Fibroblast of lung (primary cell): ENCODE measurements at regions not wholly inside any gene's neighbourhood (a gene's known extent, or its start where the extent isn't known, plus 50 kb on each side); places are given as distances from the start of the nearest gene placed in this dataset.
"Not testable (repeated sequence)": the region's sequence is repeated elsewhere in the genome, so short reads cannot be mapped to it uniquely, and the experiment has no call there.

Experiments used
- DNase-seq, 2 donors: peaks; one replicate each; pipeline versions ENCODE4 v3.0.0 to v3.0.0-alpha.2; 2010; ENCODE audit warnings: low read depth in 2 of 2
- H2AFZ ChIP-seq: 2 replicates; pipeline ENCODE4 v1.5.1; 2012; ENCODE audit warnings: low read length, control low read depth, inconsistent platforms
- H3K27ac ChIP-seq: 2 replicates; pipeline ENCODE4 v1.5.1; 2011; ENCODE audit warnings: low read length, control low read depth; ENCODE audit not compliant: insufficient read depth
- H3K27me3 ChIP-seq: 2 replicates; pipeline ENCODE4 v1.5.1; 2011; ENCODE audit warnings: mild to moderate bottlenecking, low read length; ENCODE audit not compliant: control insufficient read depth, insufficient read depth
- H3K36me3 ChIP-seq: 2 replicates; pipeline ENCODE4 v1.5.1; 2011; ENCODE audit warnings: low read length; ENCODE audit not compliant: control insufficient read depth, insufficient read depth
- H3K4me1 ChIP-seq: 2 replicates; pipeline ENCODE4 v1.5.1; 2011; ENCODE audit warnings: low read length; ENCODE audit not compliant: control insufficient read depth, insufficient read depth; ENCODE audit errors: extremely low read depth
- H3K4me2 ChIP-seq: 2 replicates; pipeline ENCODE4 v1.5.1; 2011; ENCODE audit warnings: low read length, control low read depth; ENCODE audit not compliant: insufficient read depth; ENCODE audit errors: extremely low read depth
- H3K4me3 ChIP-seq, 4 experiments: fragments of 200-600 bp in 1 of 4; sonication (generic) in 1 of 4; replicated peaks in 1 of 4; 2 replicates each; pipeline ENCODE4 v1.5.1; 2011 to 2016; ENCODE audit warnings: low read length in 4 of 4, low read depth in 3 of 4, mild to moderate bottlenecking in 3 of 4, control low read depth in 2 of 4, inconsistent platforms in 1 of 4, mixed read lengths in 1 of 4; ENCODE audit not compliant: insufficient read depth in 1 of 4; ENCODE audit errors: control extremely low read depth in 1 of 4
- H3K79me2 ChIP-seq: 2 replicates; pipeline ENCODE4 v1.5.1; 2012; ENCODE audit warnings: mild to moderate bottlenecking, low read length, inconsistent platforms; ENCODE audit not compliant: control insufficient read depth, insufficient read depth
- H3K9ac ChIP-seq: 2 replicates; pipeline ENCODE4 v1.5.1; 2011; ENCODE audit warnings: mild to moderate bottlenecking, low read length, control low read depth; ENCODE audit not compliant: insufficient read depth
- H3K9me3 ChIP-seq: 2 replicates; pipeline ENCODE4 v1.5.1; 2012; ENCODE audit warnings: low read depth, low read length; ENCODE audit not compliant: control insufficient read depth, insufficient read depth
- H4K20me1 ChIP-seq: 2 replicates; pipeline ENCODE4 v1.5.1; 2011; ENCODE audit warnings: low read length; ENCODE audit not compliant: control insufficient read depth, insufficient read depth; ENCODE audit errors: extremely low read depth
- CTCF ChIP-seq, 2 donors: IDR thresholded peaks in 1 of 2; conservative IDR thresholded peaks in 1 of 2; 1 replicate in 1 of 2; 2 replicates in 1 of 2; pipeline ENCODE4 v1.5.1; 2011 to 2012; ENCODE audit warnings: low read length in 2 of 2, control low read depth in 1 of 2, inconsistent platforms in 1 of 2, low read depth in 1 of 2, mild to moderate bottlenecking in 1 of 2
- EZH2 ChIP-seq: IDR thresholded peaks from 2 replicates; pipeline ENCODE4 v1.5.1; 2012; ENCODE audit warnings: low read length, control low read depth, mild to moderate bottlenecking; ENCODE audit errors: missing control alignments

DNA sequence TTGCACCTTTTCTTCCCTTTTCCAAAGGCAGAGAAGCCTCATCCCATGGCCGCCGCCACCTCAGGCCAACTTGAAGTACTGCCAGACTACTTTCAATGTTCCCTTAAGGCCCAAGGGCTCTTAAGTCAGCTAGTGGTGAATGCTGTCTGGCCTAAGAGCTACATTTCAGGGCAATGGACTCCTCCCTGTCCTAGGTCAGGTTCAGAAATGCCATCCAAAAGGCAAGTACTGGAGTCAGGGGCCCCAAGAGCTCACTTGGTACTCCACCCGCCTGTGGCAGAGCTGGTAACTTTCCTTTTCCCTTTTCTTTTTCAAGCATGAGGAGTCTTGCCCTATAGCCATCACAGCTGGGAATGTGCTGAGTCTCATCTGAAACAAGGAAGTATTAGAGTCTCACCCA is 327.1 kb downstream of the NAP1L3 start:
- no peak overlapping the region for H3K9ac ChIP-seq
- no peak overlapping the region for H3K4me2 ChIP-seq
- H3K27me3 ChIP-seq: no peaks in the 10 kb centered on the region
- DNase-seq: no peak
- no peak overlapping the region for H2AFZ ChIP-seq
- no peaks in the 10 kb centered on the region for H3K79me2 ChIP-seq
- TF ChIP-seq EZH2 (no peak), CTCF (conservative IDR thresholded peaks at IDR 0.05 in 1 of 2, IDR thresholded peaks at IDR 0.05 in 1 of 2; ENCODE audit: low read depth in 1 of 2, low read length in 2 of 2) (no peak)
- H3K9me3 ChIP-seq: no peaks in the 10 kb centered on the region
- no peak overlapping the region for H3K27ac ChIP-seq
- no peaks in the 10 kb centered on the region for H3K36me3 ChIP-seq
- H4K20me1 ChIP-seq: no peaks in the 10 kb centered on the region
- no peaks in the 10 kb centered on the region for H3K4me1 ChIP-seq
- no peak overlapping the region for H3K4me3 ChIP-seq

GRCh38 chrX:93344287-93344686 is 329.1 kb downstream of the NAP1L3 start:
- H3K36me3 ChIP-seq, H3K79me2 ChIP-seq, H3K4me3 ChIP-seq, H4K20me1 ChIP-seq, H3K4me2 ChIP-seq, H3K4me1 ChIP-seq, H3K9me3 ChIP-seq, DNase-seq, H3K27me3 ChIP-seq, H3K27ac ChIP-seq, H3K9ac ChIP-seq, H2AFZ ChIP-seq: not testable (repeated sequence)

DNA sequence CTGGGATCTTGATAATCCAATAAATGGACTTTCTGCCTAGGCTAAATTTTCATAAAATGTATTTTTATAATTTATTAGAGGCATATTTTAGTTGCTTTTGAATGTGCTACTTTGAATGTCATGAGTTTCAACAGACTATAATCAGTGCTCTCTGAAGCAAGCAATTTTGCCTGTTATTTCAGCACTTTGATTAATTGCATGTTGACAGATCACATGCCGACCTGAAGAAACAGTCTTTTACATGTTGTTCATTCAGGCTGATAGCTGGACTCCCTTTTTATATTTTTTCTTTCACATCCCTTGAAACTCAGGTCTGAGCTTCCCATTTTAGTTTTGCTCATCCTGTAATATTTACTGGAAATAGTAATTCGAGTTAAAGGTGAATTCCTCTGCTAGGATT is 341.0 kb downstream of the NAP1L3 start:
- H2AFZ ChIP-seq: no peak overlapping the region
- TF ChIP-seq CTCF (conservative IDR thresholded peaks at IDR 0.05 in 1 of 2, IDR thresholded peaks at IDR 0.05 in 1 of 2; ENCODE audit: low read depth in 1 of 2, low read length in 2 of 2) (no peak), EZH2 (no peak)
- H3K4me2 ChIP-seq: no peak overlapping the region
- H3K9me3 ChIP-seq: no peaks in the 10 kb centered on the region
- no peak overlapping the region for H3K9ac ChIP-seq
- H3K4me1 ChIP-seq: no peaks in the 10 kb centered on the region
- no peaks in the 10 kb centered on the region for H3K27me3 ChIP-seq
- no peak overlapping the region for H3K27ac ChIP-seq
- DNase-seq: no peak
- H3K36me3 ChIP-seq: no peaks in the 10 kb centered on the region
- H3K79me2 ChIP-seq: no peaks in the 10 kb centered on the region
- H4K20me1 ChIP-seq: no peaks in the 10 kb centered on the region
- no peak overlapping the region for H3K4me3 ChIP-seq

DNA sequence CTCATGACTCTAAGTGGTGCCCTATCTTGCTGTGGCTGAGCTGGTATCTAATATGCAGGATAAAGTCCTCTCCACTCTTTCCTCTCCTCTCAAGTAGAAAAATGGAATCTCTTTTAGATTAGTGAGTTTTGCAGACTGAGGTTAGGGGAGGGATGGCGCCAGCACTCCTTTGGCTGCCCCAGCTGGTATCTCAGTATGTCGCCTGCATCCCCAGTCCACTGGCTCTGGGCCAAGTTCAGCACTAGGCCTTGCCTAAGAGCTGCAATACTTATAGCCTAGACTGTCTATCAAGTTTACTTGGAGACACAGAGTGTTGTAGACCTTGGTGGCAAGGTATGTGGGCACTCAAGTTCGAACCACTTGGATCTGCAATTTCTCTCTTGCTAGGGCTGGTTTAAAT is 351.3 kb downstream of the NAP1L3 start:
- TF ChIP-seq CTCF (conservative IDR thresholded peaks at IDR 0.05 in 1 of 2, IDR thresholded peaks at IDR 0.05 in 1 of 2; ENCODE audit: low read depth in 1 of 2, low read length in 2 of 2): no peak
- no peak for TF ChIP-seq EZH2
- no peak overlapping the region for H3K4me3 ChIP-seq
- no peak overlapping the region for H3K27ac ChIP-seq
- H3K4me2 ChIP-seq: no peak overlapping the region
- no peak overlapping the region for H2AFZ ChIP-seq
- no peaks in the 10 kb centered on the region for H4K20me1 ChIP-seq
- no peaks in the 10 kb centered on the region for H3K36me3 ChIP-seq
- no peaks in the 10 kb centered on the region for H3K79me2 ChIP-seq
- H3K4me1 ChIP-seq: no peaks in the 10 kb centered on the region
- H3K9ac ChIP-seq: no peak overlapping the region
- no peaks in the 10 kb centered on the region for H3K9me3 ChIP-seq
- no peaks in the 10 kb centered on the region for H3K27me3 ChIP-seq
- DNase-seq: no peak
